ENCODE measurements at regions not wholly inside any gene's neighbourhood (a gene's known extent, or its start where the extent isn't known, plus 50 kb on each side); places are given as distances from the start of the nearest gene placed in this dataset.

DNA sequence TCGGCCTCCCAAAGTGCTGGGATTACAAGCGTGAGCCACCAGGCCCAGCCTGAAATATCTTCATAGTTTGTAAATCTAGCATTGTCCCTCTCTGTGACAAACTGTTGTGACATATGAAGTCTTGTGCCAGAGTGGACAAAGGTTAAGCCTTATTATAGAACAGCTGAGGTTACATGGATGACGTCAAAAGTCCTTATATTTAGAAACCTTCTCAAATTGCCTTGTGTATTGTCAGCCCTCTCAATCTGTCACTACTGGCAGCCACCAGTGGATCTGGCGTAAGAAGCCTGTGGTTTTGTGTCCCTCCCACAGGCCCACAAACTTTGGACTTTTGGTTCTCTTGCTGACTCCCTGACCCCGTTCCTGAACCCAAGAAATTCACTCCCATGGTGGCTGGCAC, 79.4 kb upstream of the CCDC112 start:
- no peak for TF ChIP-seq POLR2A (IDR thresholded peaks at IDR 0.05; ENCODE audit: low read depth, low read length)
- no peak for TF ChIP-seq POLR2AphosphoS5 (IDR thresholded peaks at IDR 0.05; ENCODE audit: low read depth, low read length)
- TF ChIP-seq POU2F2 (IDR thresholded peaks at IDR 0.05; ENCODE audit: low read depth, low read length) = no peak
